ENCODE measurements at regions not wholly inside any gene's neighbourhood (a gene's known extent, or its start where the extent isn't known, plus 50 kb on each side); places are given as distances from the start of the nearest gene placed in this dataset.

DNA sequence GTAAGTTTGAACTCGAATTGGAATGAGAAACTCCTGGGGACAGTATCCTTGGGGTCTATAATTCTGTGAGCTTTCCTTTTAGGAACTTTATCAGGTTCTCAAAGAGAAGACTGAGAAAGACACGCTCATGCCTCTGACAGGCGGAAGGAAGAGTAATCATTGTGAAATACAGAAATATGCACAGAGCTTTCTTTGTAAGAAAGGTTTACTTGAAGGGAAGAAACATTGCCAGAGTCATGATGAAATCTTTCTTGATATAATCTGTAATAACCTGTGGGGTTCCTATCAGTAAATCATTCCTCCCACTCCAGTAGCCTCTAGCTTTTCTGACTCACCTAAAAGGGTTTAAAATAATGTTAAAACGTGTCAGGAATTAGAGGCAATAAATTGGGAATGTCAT lies 83.6 kb upstream of the CCDC39 start:
- FAIRE-seq (no peak), DNase-seq (ENCODE audit: low read depth, low spot score) (no peak)
- H3K9me3 ChIP-seq (replicated peaks; ENCODE audit: control insufficient read depth, insufficient read depth, low read length), result no peaks in the 10 kb centered on the region
- no peaks in the 10 kb centered on the region for H3K9me1 ChIP-seq (replicated peaks; ENCODE audit: control insufficient read depth, extremely low read depth, insufficient read depth, low read length)
- ChIA-PET CTCF (no interaction called here), POLR2A (no interaction called here)
- H2AFZ ChIP-seq (ENCODE audit: low read depth, low read length), result no peak overlapping the region
- no peaks in the 10 kb centered on the region for H3K36me3 ChIP-seq (ENCODE audit: control insufficient read depth in 2 of 2, extremely low read depth in 1 of 2, insufficient read depth in 2 of 2, low read length in 2 of 2)
- TF ChIP-seq FOS (IDR thresholded peaks at IDR 0.05; ENCODE audit: borderline replicate concordance, insufficient read depth, low read length) (no peak), POLR2AphosphoS5 (IDR thresholded peaks at IDR 0.05; ENCODE audit: insufficient read depth, low read depth, low read length) (no peak), EZH2 (IDR thresholded peaks at IDR 0.05; ENCODE audit: borderline replicate concordance, low read depth, low read length, severe bottlenecking) (no peak), JUN (IDR thresholded peaks at IDR 0.05; ENCODE audit: borderline replicate concordance, insufficient read depth, insufficient read length, low read depth) (no peak), MYC (IDR thresholded peaks at IDR 0.05; ENCODE audit: low read depth, low read length) (no peak), GATA2 (IDR thresholded peaks at IDR 0.05; ENCODE audit: insufficient read depth, insufficient read length, low read depth, low read length) (no peak)
- TF ChIP-seq, protein P1, sequence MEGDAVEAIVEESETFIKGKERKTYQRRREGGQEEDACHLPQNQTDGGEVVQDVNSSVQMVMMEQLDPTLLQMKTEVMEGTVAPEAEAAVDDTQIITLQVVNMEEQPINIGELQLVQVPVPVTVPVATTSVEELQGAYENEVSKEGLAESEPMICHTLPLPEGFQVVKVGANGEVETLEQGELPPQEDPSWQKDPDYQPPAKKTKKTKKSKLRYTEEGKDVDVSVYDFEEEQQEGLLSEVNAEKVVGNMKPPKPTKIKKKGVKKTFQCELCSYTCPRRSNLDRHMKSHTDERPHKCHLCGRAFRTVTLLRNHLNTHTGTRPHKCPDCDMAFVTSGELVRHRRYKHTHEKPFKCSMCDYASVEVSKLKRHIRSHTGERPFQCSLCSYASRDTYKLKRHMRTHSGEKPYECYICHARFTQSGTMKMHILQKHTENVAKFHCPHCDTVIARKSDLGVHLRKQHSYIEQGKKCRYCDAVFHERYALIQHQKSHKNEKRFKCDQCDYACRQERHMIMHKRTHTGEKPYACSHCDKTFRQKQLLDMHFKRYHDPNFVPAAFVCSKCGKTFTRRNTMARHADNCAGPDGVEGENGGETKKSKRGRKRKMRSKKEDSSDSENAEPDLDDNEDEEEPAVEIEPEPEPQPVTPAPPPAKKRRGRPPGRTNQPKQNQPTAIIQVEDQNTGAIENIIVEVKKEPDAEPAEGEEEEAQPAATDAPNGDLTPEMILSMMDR (IDR thresholded peaks at IDR 0.05; ENCODE audit: extremely low read depth in 1 of 2, insufficient read depth in 1 of 2, low read depth in 1 of 2, low read length in 2 of 2), result no peak
- TF ChIP-seq, protein P2, sequence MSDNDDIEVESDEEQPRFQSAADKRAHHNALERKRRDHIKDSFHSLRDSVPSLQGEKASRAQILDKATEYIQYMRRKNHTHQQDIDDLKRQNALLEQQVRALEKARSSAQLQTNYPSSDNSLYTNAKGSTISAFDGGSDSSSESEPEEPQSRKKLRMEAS (IDR thresholded peaks at IDR 0.05; ENCODE audit: insufficient read depth, insufficient read length), result no peak
- intact Hi-C loops (cut with micrococcal nuclease) (no loop called here), dilution Hi-C loops (cut with MboI; ENCODE audit: extremely low pct_ligation_motif_present, low sequenced_read_pairs) (no loop called here)
- no peaks in the 10 kb centered on the region for H3K27me3 ChIP-seq (ENCODE audit: control insufficient read depth in 2 of 2, insufficient read depth in 2 of 2, low read length in 2 of 2)
- no peak overlapping the region for H3K9ac ChIP-seq (replicated peaks; ENCODE audit: extremely low read depth, insufficient read depth, low read length)
- no peak overlapping the region for H3K4me3 ChIP-seq (replicated peaks in 1 of 3; ENCODE audit: insufficient read depth in 1 of 3, low read depth in 1 of 3, low read length in 3 of 3)
- H3K4me2 ChIP-seq (ENCODE audit: insufficient read depth, low read length), result no peak overlapping the region
- no peaks in the 10 kb centered on the region for H3K4me1 ChIP-seq (ENCODE audit: control insufficient read depth, extremely low read depth, insufficient read depth, low read length)
- no peaks in the 10 kb centered on the region for H3K79me2 ChIP-seq (ENCODE audit: control insufficient read depth, insufficient read depth, low read length)
- no peak overlapping the region for H3K27ac ChIP-seq (ENCODE audit: insufficient read depth, low read depth, low read length)
- no TSS peak for BruUV-seq (replicated peaks)
- H4K20me1 ChIP-seq (replicated peaks; ENCODE audit: control insufficient read depth, extremely low read depth, insufficient read depth, low read length), result no peaks in the 10 kb centered on the region

Data from endothelial cell of umbilical vein (primary cell).